Right ventricle myocardium superior (tissue), 1 donor: ENCODE measurements at regions not wholly inside any gene's neighbourhood (a gene's known extent, or its start where the extent isn't known, plus 50 kb on each side); places are given as distances from the start of the nearest gene placed in this dataset.
"Not testable (repeated sequence)": the region's sequence is repeated elsewhere in the genome, so short reads cannot be mapped to it uniquely, and the experiment has no call there.

Experiments
- ATAC-seq: fragments of 200-7000 bp; cut with Tn5 transposase; one replicate; pipeline ENCODE4 v1.9.1; 2020; ENCODE audit warnings: mild to moderate bottlenecking; ENCODE audit not compliant: poor library complexity
- DNase-seq: peaks from one replicate; pipeline ENCODE4 v3.0.0-alpha.2; 2020
- intact Hi-C: fragments of 100-400 bp; cut with DNase I; formaldehyde crosslinking; loops from one replicate; pipeline ENCODE4 v1.11.2; 2022
- donor health status: DM: no; HTN: yes; CAD: no; lungs with severe emphysema.

GRCh38 chr15:58377193-58377592 lies 54.6 kb upstream of the LIPC start:
- intact Hi-C loops, result no loop called here
- ATAC-seq, result no peak
- no peak for DNase-seq

GRCh38 chr15:58378241-58379085 lies 53.3 kb upstream of the LIPC start:
- DNase-seq (no peak), ATAC-seq (no peak)
- intact Hi-C loops, result no loop called here

- intact Hi-C loops, result not testable (repeated sequence)
These were observed 52.3 kb upstream of the LIPC start for GRCh38 chr15:58379454-58379853.

GRCh38 chr15:58380280-58380945 lies 51.4 kb upstream of the LIPC start:
- intact Hi-C loops, result no loop called here

More at GRCh38 chr15:58379454-58379853, 52.3 kb upstream of the LIPC start:
- not testable (repeated sequence) for DNase-seq, ATAC-seq

GRCh38 chr15:58381697-58382096 lies 50.1 kb upstream of the LIPC start:
- DNase-seq (no peak), ATAC-seq (no peak)
- intact Hi-C loops, result no loop called here

More at GRCh38 chr15:58380280-58380945, 51.4 kb upstream of the LIPC start:
- DNase-seq (no peak), ATAC-seq (no peak)
